ENCODE measurements at regions not wholly inside any gene's neighbourhood (a gene's known extent, or its start where the extent isn't known, plus 50 kb on each side); places are given as distances from the start of the nearest gene placed in this dataset.
"Not testable (repeated sequence)": the region's sequence is repeated elsewhere in the genome, so short reads cannot be mapped to it uniquely, and the experiment has no call there.

- Histone ChIP-seq H3K27me3 (ENCODE audit: insufficient read depth, low read length) (no peaks in the 10 kb centered on the region), H3K4me3 (ENCODE audit: low read length) (no peak overlapping the region), H3K36me3 (ENCODE audit: insufficient read depth, low read depth, low read length) (no peaks in the 10 kb centered on the region), H3K9ac (ENCODE audit: low read depth, low read length) (no peak overlapping the region), H3K4me1 (ENCODE audit: insufficient read depth, low read length) (no peaks in the 10 kb centered on the region), H3K27ac (ENCODE audit: low read length) (no peak overlapping the region), H3K9me3 (ENCODE audit: insufficient read depth, low read depth, low read length) (no peaks in the 10 kb centered on the region)
These were observed 1197.0 kb upstream of the AUTS2 start for GRCh38 chr7:68401313-68401712.

DNA sequence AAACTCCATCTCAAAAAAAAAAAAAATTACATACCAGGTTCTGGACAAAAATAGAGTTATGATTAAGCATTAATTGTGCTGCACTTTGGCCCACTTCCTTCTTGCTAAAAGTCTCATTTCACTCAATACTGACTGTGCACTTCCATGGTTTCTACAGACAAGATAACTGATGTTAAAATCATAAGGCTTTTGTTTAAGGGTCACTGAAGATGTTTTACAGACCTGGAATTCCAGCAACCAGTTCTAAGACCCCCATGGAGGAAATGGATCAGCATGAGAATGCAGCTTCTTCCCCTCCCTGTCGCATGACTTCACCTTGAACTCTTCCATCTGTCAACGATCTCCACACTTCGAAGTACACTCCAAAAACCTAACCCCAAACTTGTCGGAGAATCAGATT is 1191.8 kb upstream of the AUTS2 start:
- no peaks in the 10 kb centered on the region for H3K9me3 ChIP-seq (ENCODE audit: insufficient read depth, low read depth, low read length)
- H3K4me3 ChIP-seq (ENCODE audit: low read length): no peak overlapping the region
- H3K36me3 ChIP-seq (ENCODE audit: insufficient read depth, low read depth, low read length): no peaks in the 10 kb centered on the region
- no peak overlapping the region for H3K9ac ChIP-seq (ENCODE audit: low read depth, low read length)
- peaks cover 15% of the 10 kb centered on the region for H3K4me1 ChIP-seq (ENCODE audit: insufficient read depth, low read length)
- no peak overlapping the region for H3K27ac ChIP-seq (ENCODE audit: low read length)
- H3K27me3 ChIP-seq (ENCODE audit: insufficient read depth, low read length): no peaks in the 10 kb centered on the region

- Histone ChIP-seq H3K4me1 (ENCODE audit: insufficient read depth, low read length) (peaks cover 15% of the 10 kb centered on the region), H3K9me3 (ENCODE audit: insufficient read depth, low read depth, low read length) (no peaks in the 10 kb centered on the region), H3K4me3 (ENCODE audit: low read length) (no peak overlapping the region), H3K36me3 (ENCODE audit: insufficient read depth, low read depth, low read length) (no peaks in the 10 kb centered on the region), H3K27ac (ENCODE audit: low read length) (no peak overlapping the region), H3K27me3 (ENCODE audit: insufficient read depth, low read length) (no peaks in the 10 kb centered on the region), H3K9ac (ENCODE audit: low read depth, low read length) (no peak overlapping the region)
These were observed 1190.8 kb upstream of the AUTS2 start for GRCh38 chr7:68407460-68407859.

DNA sequence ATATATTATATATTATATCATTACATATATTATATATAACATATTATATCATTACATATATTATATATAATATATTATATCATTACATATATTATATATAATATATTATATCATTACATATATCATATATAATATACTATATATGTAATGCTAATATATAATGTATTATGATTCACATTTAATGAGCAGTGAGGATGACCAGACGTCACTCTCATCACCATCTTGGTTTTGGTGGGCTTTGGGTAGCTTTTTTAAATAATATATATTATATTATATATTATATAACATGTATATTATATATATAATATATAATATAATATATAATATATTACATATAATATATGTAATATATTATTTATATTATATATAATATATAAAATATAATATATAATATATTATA is 1189.4 kb upstream of the AUTS2 start:
- Histone ChIP-seq H3K36me3 (ENCODE audit: insufficient read depth, low read depth, low read length) (no peaks in the 10 kb centered on the region), H3K9me3 (ENCODE audit: insufficient read depth, low read depth, low read length) (no peaks in the 10 kb centered on the region), H3K4me1 (ENCODE audit: insufficient read depth, low read length) (peaks cover 15% of the 10 kb centered on the region), H3K27ac (ENCODE audit: low read length) (no peak overlapping the region), H3K4me3 (ENCODE audit: low read length) (no peak overlapping the region), H3K9ac (ENCODE audit: low read depth, low read length) (no peak overlapping the region), H3K27me3 (ENCODE audit: insufficient read depth, low read length) (no peaks in the 10 kb centered on the region)

GRCh38 chr7:68409851-68410250 is 1188.4 kb upstream of the AUTS2 start:
- Histone ChIP-seq H3K9me3 (ENCODE audit: insufficient read depth, low read depth, low read length) (no peaks in the 10 kb centered on the region), H3K4me3 (ENCODE audit: low read length) (no peak overlapping the region), H3K4me1 (ENCODE audit: insufficient read depth, low read length) (peaks cover 15% of the 10 kb centered on the region), H3K36me3 (ENCODE audit: insufficient read depth, low read depth, low read length) (no peaks in the 10 kb centered on the region), H3K27ac (ENCODE audit: low read length) (no peak overlapping the region), H3K9ac (ENCODE audit: low read depth, low read length) (no peak overlapping the region), H3K27me3 (ENCODE audit: insufficient read depth, low read length) (no peaks in the 10 kb centered on the region)

DNA sequence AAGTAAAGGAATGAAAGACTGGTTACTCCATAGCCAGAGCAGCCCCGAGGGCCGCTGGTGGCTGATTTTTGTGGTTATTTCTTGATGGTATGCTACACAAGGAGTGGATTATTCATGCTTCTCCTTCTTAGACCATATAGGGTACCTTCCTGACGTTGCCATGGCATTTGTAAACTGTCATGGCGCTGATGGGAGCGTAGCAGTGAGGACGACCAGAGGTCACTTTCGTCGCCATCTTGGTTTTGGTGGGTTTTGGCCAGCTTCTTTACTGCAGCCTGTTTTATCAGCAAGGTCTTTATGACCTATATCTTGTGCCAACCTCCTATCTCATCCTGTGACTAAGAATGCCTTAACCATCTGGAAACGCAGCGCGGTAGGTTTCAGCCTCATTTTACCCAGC is 1187.6 kb upstream of the AUTS2 start:
- H3K4me3 ChIP-seq (ENCODE audit: low read length); H3K27me3 ChIP-seq (ENCODE audit: insufficient read depth, low read length); H3K9ac ChIP-seq (ENCODE audit: low read depth, low read length); H3K9me3 ChIP-seq (ENCODE audit: insufficient read depth, low read depth, low read length); H3K36me3 ChIP-seq (ENCODE audit: insufficient read depth, low read depth, low read length); H3K27ac ChIP-seq (ENCODE audit: low read length): not testable (repeated sequence)
- peaks cover 15% of the 10 kb centered on the region for H3K4me1 ChIP-seq (ENCODE audit: insufficient read depth, low read length)

- peaks cover 11% of the 10 kb centered on the region for H3K9me3 ChIP-seq (ENCODE audit: insufficient read depth, low read depth, low read length)
- no peak overlapping the region for H3K9ac ChIP-seq (ENCODE audit: low read depth, low read length)
- no peaks in the 10 kb centered on the region for H3K36me3 ChIP-seq (ENCODE audit: insufficient read depth, low read depth, low read length)
- H3K4me3 ChIP-seq (ENCODE audit: low read length): no peak overlapping the region
- no peak overlapping the region for H3K27ac ChIP-seq (ENCODE audit: low read length)
- peaks cover 12% of the 10 kb centered on the region for H3K4me1 ChIP-seq (ENCODE audit: insufficient read depth, low read length)
- no peaks in the 10 kb centered on the region for H3K27me3 ChIP-seq (ENCODE audit: insufficient read depth, low read length)
These were observed 1186.5 kb upstream of the AUTS2 start for GRCh38 chr7:68411742-68412141.

GRCh38 chr7:68414631-68415425 is 1183.4 kb upstream of the AUTS2 start:
- no peaks in the 10 kb centered on the region for H3K27me3 ChIP-seq (ENCODE audit: insufficient read depth, low read length)
- H3K9ac ChIP-seq (ENCODE audit: low read depth, low read length): no peak overlapping the region
- no peaks in the 10 kb centered on the region for H3K36me3 ChIP-seq (ENCODE audit: insufficient read depth, low read depth, low read length)
- H3K9me3 ChIP-seq (ENCODE audit: insufficient read depth, low read depth, low read length): peaks cover 11% of the 10 kb centered on the region
- H3K4me1 ChIP-seq (ENCODE audit: insufficient read depth, low read length): peaks cover 5% of the 10 kb centered on the region
- no peak overlapping the region for H3K4me3 ChIP-seq (ENCODE audit: low read length)
- H3K27ac ChIP-seq (ENCODE audit: low read length): no peak overlapping the region

- H3K9ac ChIP-seq (ENCODE audit: low read depth, low read length): no peak overlapping the region
- H3K4me1 ChIP-seq (ENCODE audit: insufficient read depth, low read length): no peaks in the 10 kb centered on the region
- H3K4me3 ChIP-seq (ENCODE audit: low read length): no peak overlapping the region
- H3K9me3 ChIP-seq (ENCODE audit: insufficient read depth, low read depth, low read length): peaks cover 11% of the 10 kb centered on the region
- H3K27ac ChIP-seq (ENCODE audit: low read length): no peak overlapping the region
- no peaks in the 10 kb centered on the region for H3K36me3 ChIP-seq (ENCODE audit: insufficient read depth, low read depth, low read length)
- H3K27me3 ChIP-seq (ENCODE audit: insufficient read depth, low read length): no peaks in the 10 kb centered on the region
These were observed 1181.3 kb upstream of the AUTS2 start for GRCh38 chr7:68417002-68417401.

GRCh38 chr7:68417659-68418058 is 1180.6 kb upstream of the AUTS2 start:
- Histone ChIP-seq H3K9ac (ENCODE audit: low read depth, low read length) (no peak overlapping the region), H3K36me3 (ENCODE audit: insufficient read depth, low read depth, low read length) (no peaks in the 10 kb centered on the region), H3K27me3 (ENCODE audit: insufficient read depth, low read length) (no peaks in the 10 kb centered on the region), H3K9me3 (ENCODE audit: insufficient read depth, low read depth, low read length) (peaks cover 11% of the 10 kb centered on the region), H3K4me1 (ENCODE audit: insufficient read depth, low read length) (no peaks in the 10 kb centered on the region), H3K4me3 (ENCODE audit: low read length) (no peak overlapping the region), H3K27ac (ENCODE audit: low read length) (no peak overlapping the region)

DNA sequence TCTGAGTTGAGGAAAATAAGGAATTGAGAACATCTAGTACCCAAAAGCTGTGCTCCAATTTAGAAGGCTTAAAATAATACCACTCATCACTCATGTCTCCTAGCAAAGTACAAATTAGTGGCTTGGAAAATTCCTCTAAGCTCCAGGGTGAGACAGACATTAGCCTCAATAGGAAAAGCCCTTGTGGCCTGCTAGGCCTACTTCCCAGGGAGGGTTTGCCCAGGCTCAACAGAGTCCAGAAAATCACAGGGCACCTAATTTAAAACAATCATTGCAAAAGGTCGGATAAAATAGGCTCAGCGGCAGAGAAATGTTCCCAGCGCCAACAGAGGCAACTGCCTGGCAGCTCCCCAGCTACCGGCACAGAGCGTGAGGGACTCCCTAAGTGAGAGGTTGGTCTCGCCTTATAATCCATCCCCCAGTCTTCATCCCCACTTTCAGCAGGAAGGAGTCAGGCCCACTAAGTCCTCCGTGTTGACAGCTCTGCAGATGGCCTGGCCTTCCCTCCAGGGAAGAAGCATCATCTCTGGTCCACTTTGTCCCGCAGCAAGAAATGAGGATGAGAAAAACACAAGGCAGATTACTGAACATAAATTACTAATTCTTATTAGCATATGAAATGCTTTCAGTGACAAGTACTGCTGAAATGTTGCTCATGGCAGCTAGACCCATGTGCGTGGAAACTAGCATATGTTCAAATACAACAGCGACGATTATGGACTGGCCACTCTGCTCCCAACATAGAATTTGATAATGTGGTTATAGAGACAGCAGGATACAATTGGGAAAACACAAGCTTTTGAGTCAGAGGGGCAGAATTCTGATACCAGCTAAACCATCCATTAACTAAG is 1177.7 kb upstream of the AUTS2 start:
- H3K9me3 ChIP-seq (ENCODE audit: insufficient read depth, low read depth, low read length): peaks cover 7% of the 10 kb centered on the region
- no peaks in the 10 kb centered on the region for H3K27me3 ChIP-seq (ENCODE audit: insufficient read depth, low read length)

DNA sequence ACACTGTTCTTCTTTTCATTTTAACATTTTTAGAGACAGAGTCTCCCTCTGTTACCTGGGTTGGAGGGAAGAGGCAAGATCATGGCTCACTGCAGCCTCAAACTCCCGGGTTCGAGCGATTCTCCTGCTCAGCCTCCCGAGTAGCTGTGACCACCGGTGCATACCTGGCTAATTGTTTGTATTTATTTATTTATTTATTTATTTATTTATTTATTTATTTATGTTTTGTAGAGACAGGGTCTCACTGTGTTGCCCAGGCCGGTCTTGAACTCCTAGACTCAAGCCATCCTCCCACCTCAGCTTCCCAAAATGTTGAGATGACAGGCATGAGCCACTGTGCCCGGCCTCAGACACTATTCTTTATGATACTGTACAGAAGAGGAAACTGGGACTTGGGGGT is 1176.6 kb upstream of the AUTS2 start:
- Histone ChIP-seq H3K27ac (ENCODE audit: low read length) (no peak overlapping the region), H3K36me3 (ENCODE audit: insufficient read depth, low read depth, low read length) (no peaks in the 10 kb centered on the region), H3K4me3 (ENCODE audit: low read length) (no peak overlapping the region), H3K27me3 (ENCODE audit: insufficient read depth, low read length) (no peaks in the 10 kb centered on the region), H3K9ac (ENCODE audit: low read depth, low read length) (no peak overlapping the region), H3K4me1 (ENCODE audit: insufficient read depth, low read length) (no peaks in the 10 kb centered on the region), H3K9me3 (ENCODE audit: insufficient read depth, low read depth, low read length) (no peaks in the 10 kb centered on the region)

More for the DNA sequence above, 1177.7 kb upstream of the AUTS2 start:
- Histone ChIP-seq H3K27ac (ENCODE audit: low read length) (no peak overlapping the region), H3K4me3 (ENCODE audit: low read length) (no peak overlapping the region), H3K36me3 (ENCODE audit: insufficient read depth, low read depth, low read length) (no peaks in the 10 kb centered on the region), H3K4me1 (ENCODE audit: insufficient read depth, low read length) (no peaks in the 10 kb centered on the region), H3K9ac (ENCODE audit: low read depth, low read length) (no peak overlapping the region)

All from iPS-20b (cell line).